Panc1 (cell line): ENCODE measurements at regions not wholly inside any gene's neighbourhood (a gene's known extent, or its start where the extent isn't known, plus 50 kb on each side); places are given as distances from the start of the nearest gene placed in this dataset.

ENCODE experiments used
- ATAC-seq: fragments of 200-7000 bp; cut with Tn5 transposase; 2 replicates; pipeline ENCODE4 v1.9.1; 2020; ENCODE audit warnings: mild to moderate bottlenecking, moderate library complexity
- BruUV-seq: library from RNA; stranded (reverse); fragments of 400-500 nt; replicated peaks from 2 replicates; lab custom pipeline; 2021; lab: Mats Ljungman, UMichigan
- CTCF ChIA-PET: fragments of 300-600 bp; sonication (Branson Sonifier 250); formaldehyde crosslinking; loops from one replicate; lab custom pipeline; 2022; ENCODE audit warnings: antibody characterized with exemption; lab: Charles Lee
- POLR2A ChIA-PET: fragments of 300-600 bp; sonication (Branson Sonifier 250); formaldehyde crosslinking; loops from one replicate; lab custom pipeline; 2022; ENCODE audit warnings: antibody characterized with exemption; lab: Charles Lee
- DNase-seq: peaks from one replicate; pipeline ENCODE4 v3.0.0-alpha.2; 2010; ENCODE audit warnings: low read depth, low spot score
- H3K27ac ChIP-seq: 2 replicates; pipeline ENCODE4 v1.5.1; 2011; ENCODE audit warnings: mild to moderate bottlenecking, low read length, inconsistent platforms
- H3K27me3 ChIP-seq: fragments of 200-500 bp; sonication (Bioruptor generic); 2 replicates; pipeline ENCODE4 v1.6.0; 2014; ENCODE audit warnings: low read length, inconsistent platforms; ENCODE audit not compliant: control insufficient read depth, insufficient read depth
- H3K36me3 ChIP-seq: fragments of 200-500 bp; sonication (Bioruptor generic); 2 replicates; pipeline ENCODE4 v1.5.1; 2014; ENCODE audit warnings: inconsistent platforms, mild to moderate bottlenecking, low read length, moderate library complexity; ENCODE audit not compliant: control insufficient read depth, insufficient read depth
- H3K4me1 ChIP-seq: 2 replicates; pipeline ENCODE4 v1.5.1; 2011; ENCODE audit warnings: inconsistent platforms, mild to moderate bottlenecking, low read length, moderate library complexity; ENCODE audit not compliant: control insufficient read depth, insufficient read depth
- H3K4me3 ChIP-seq, 2 experiments: 2 replicates each; pipeline ENCODE4 v1.5.1; 2011 to 2012; ENCODE audit warnings: low read depth in 2 of 2, low read length in 2 of 2, mild to moderate bottlenecking in 2 of 2, inconsistent platforms in 1 of 2, moderate library complexity in 1 of 2
- H3K9me3 ChIP-seq: fragments of 200-500 bp; sonication (Bioruptor generic); 2 replicates; pipeline ENCODE4 v1.5.1; 2014; ENCODE audit warnings: low read depth, mild to moderate bottlenecking, inconsistent platforms, low read length, moderate library complexity; ENCODE audit not compliant: control insufficient read depth, insufficient read depth
- POLR2AphosphoS5 ChIP-seq: IDR thresholded peaks from 2 replicates; pipeline ENCODE4 v1.6.1; 2012; ENCODE audit warnings: mild to moderate bottlenecking, low read depth, low read length, moderate library complexity
- SIN3A ChIP-seq: IDR thresholded peaks from 2 replicates; pipeline ENCODE4 v1.6.1; 2012; ENCODE audit warnings: low read depth, mild to moderate bottlenecking, low read length, moderate library complexity, borderline replicate concordance; ENCODE audit not compliant: insufficient read depth
- TCF7L2 ChIP-seq: IDR thresholded peaks from 2 replicates; pipeline ENCODE4 v1.6.1; 2011; ENCODE audit warnings: mild to moderate bottlenecking, low read depth, low read length, inconsistent platforms
- in situ Hi-C: cut with HindIII; loops from 2 replicates; pipeline ENCODE4 v1.10.0; 2016; ENCODE audit warnings: low sequenced_read_pairs, low pct_unique_long_range_greater_than_20kb
- intact Hi-C: fragments of 100-400 bp; cut with micrococcal nuclease; formaldehyde crosslinking; loops from one replicate; pipeline ENCODE4 v1.10.0; 2022; ENCODE audit not compliant: unreplicated experiment
- TF ChIP-seq, protein P1 (sequence below), 2 experiments: IDR thresholded peaks; 2 replicates each; pipeline ENCODE4 v1.6.1; 2011 to 2012; ENCODE audit warnings: low read depth in 2 of 2, control low read depth in 1 of 2, low read length in 1 of 2, mild to moderate bottlenecking in 1 of 2, moderate library complexity in 1 of 2; ENCODE audit not compliant: insufficient read depth in 1 of 2
- TF ChIP-seq, protein P2 (sequence below): fragments of 450-650 bp; IDR thresholded peaks from 2 replicates; pipeline ENCODE4 v1.5.1; 2017; ENCODE audit warnings: mild to moderate bottlenecking

- intact Hi-C loops: no loop called here
- no peak for DNase-seq
- CTCF ChIA-PET: no interaction called here
Measured at GRCh38 chr7:11985376-11985775, 153.4 kb upstream of the THSD7A start.

DNA sequence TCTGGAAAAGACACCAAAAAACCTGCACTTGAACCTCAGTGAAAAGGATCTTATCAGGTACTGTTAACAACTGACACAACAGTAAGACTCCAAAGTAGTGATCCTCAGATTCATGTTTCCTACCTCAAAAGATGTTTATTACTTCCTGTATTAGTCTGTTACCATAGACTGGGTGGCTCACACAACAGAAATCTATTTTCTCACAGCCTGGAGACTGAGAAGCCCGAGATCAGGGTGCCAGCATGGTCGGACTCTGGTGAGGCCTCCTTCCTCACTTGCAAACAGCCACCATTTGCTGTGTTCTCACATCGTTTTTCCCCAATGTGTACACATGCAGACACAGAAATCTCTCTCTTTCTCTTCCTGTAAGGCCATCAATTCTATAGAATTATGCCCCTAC, 154.0 kb upstream of the THSD7A start:
- CTCF ChIA-PET: no interaction called here
- Histone ChIP-seq H3K4me3 (no peak overlapping the region), H3K9me3 (peaks cover 4% of the 10 kb centered on the region; the same call in 1 of the 2 replicates), H3K27me3 (no peaks in the 10 kb centered on the region), H3K27ac (no peak overlapping the region), H3K4me1 (no peaks in the 10 kb centered on the region), H3K36me3 (no peaks in the 10 kb centered on the region)
- in situ Hi-C loops (no loop called here), intact Hi-C loops (no loop called here)
- no peak for TF ChIP-seq TCF7L2
- no peak for TF ChIP-seq POLR2AphosphoS5
- no peak for TF ChIP-seq SIN3A
- TF ChIP-seq, protein P1, sequence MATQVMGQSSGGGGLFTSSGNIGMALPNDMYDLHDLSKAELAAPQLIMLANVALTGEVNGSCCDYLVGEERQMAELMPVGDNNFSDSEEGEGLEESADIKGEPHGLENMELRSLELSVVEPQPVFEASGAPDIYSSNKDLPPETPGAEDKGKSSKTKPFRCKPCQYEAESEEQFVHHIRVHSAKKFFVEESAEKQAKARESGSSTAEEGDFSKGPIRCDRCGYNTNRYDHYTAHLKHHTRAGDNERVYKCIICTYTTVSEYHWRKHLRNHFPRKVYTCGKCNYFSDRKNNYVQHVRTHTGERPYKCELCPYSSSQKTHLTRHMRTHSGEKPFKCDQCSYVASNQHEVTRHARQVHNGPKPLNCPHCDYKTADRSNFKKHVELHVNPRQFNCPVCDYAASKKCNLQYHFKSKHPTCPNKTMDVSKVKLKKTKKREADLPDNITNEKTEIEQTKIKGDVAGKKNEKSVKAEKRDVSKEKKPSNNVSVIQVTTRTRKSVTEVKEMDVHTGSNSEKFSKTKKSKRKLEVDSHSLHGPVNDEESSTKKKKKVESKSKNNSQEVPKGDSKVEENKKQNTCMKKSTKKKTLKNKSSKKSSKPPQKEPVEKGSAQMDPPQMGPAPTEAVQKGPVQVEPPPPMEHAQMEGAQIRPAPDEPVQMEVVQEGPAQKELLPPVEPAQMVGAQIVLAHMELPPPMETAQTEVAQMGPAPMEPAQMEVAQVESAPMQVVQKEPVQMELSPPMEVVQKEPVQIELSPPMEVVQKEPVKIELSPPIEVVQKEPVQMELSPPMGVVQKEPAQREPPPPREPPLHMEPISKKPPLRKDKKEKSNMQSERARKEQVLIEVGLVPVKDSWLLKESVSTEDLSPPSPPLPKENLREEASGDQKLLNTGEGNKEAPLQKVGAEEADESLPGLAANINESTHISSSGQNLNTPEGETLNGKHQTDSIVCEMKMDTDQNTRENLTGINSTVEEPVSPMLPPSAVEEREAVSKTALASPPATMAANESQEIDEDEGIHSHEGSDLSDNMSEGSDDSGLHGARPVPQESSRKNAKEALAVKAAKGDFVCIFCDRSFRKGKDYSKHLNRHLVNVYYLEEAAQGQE (IDR thresholded peaks at IDR 0.05; ENCODE audit: insufficient read depth in 1 of 2, low read depth in 2 of 2, low read length in 1 of 2): no peak
- TF ChIP-seq, protein P2, sequence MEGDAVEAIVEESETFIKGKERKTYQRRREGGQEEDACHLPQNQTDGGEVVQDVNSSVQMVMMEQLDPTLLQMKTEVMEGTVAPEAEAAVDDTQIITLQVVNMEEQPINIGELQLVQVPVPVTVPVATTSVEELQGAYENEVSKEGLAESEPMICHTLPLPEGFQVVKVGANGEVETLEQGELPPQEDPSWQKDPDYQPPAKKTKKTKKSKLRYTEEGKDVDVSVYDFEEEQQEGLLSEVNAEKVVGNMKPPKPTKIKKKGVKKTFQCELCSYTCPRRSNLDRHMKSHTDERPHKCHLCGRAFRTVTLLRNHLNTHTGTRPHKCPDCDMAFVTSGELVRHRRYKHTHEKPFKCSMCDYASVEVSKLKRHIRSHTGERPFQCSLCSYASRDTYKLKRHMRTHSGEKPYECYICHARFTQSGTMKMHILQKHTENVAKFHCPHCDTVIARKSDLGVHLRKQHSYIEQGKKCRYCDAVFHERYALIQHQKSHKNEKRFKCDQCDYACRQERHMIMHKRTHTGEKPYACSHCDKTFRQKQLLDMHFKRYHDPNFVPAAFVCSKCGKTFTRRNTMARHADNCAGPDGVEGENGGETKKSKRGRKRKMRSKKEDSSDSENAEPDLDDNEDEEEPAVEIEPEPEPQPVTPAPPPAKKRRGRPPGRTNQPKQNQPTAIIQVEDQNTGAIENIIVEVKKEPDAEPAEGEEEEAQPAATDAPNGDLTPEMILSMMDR: no peak
- no TSS peak for BruUV-seq
- ATAC-seq: no peak
- POLR2A ChIA-PET: no interaction called here
- DNase-seq: no peak

More at GRCh38 chr7:11985376-11985775, 153.4 kb upstream of the THSD7A start:
- Histone ChIP-seq H3K4me1 (no peaks in the 10 kb centered on the region), H3K4me3 (no peak overlapping the region), H3K36me3 (no peaks in the 10 kb centered on the region), H3K27me3 (no peaks in the 10 kb centered on the region), H3K27ac (no peak overlapping the region), H3K9me3 (peaks cover 4% of the 10 kb centered on the region; the same call in 1 of the 2 replicates)
- no peak for ATAC-seq
- TF ChIP-seq SIN3A (no peak), TCF7L2 (no peak), POLR2AphosphoS5 (no peak)
- TF ChIP-seq, protein P2: no peak
- TF ChIP-seq, protein P1 (IDR thresholded peaks at IDR 0.05; ENCODE audit: insufficient read depth in 1 of 2, low read depth in 2 of 2, low read length in 1 of 2): no peak
- POLR2A ChIA-PET: no interaction called here
- no TSS peak for BruUV-seq
- in situ Hi-C loops: no loop called here
